Activated naive CD4-positive, alpha-beta T cell treated with anti-CD3 and anti-CD28 coated beads, Interleukin-2, amount 50 U/mL, for 24 hours (primary cell): ENCODE measurements at regions not wholly inside any gene's neighbourhood (a gene's known extent, or its start where the extent isn't known, plus 50 kb on each side); places are given as distances from the start of the nearest gene placed in this dataset.

ENCODE experiments used
- H3K27ac Mint-ChIP-seq: one replicate; pipeline ENCODE4 v1.8.0; 2021; ENCODE audit warnings: mild to moderate bottlenecking, mixed read lengths
- H3K27me3 Mint-ChIP-seq: one replicate; pipeline ENCODE4 v1.8.0; 2021; ENCODE audit warnings: mixed read lengths
- H3K36me3 Mint-ChIP-seq: one replicate; pipeline ENCODE4 v1.8.0; 2021; ENCODE audit warnings: mixed read lengths
- H3K4me1 Mint-ChIP-seq: one replicate; pipeline ENCODE4 v1.8.0; 2021; ENCODE audit warnings: mixed read lengths
- H3K4me3 Mint-ChIP-seq: one replicate; pipeline ENCODE4 v1.8.0; 2021; ENCODE audit warnings: mild to moderate bottlenecking, mixed read lengths
- H3K9me3 Mint-ChIP-seq: one replicate; pipeline ENCODE4 v1.8.0; 2021; ENCODE audit warnings: mixed read lengths

- Mint-ChIP-seq H3K36me3 (no peaks in the 10 kb centered on the region), H3K9me3 (no peaks in the 10 kb centered on the region)
These were observed 50.2 kb upstream of the AKR1E2 start for GRCh38 chr10:4775808-4776207.

DNA sequence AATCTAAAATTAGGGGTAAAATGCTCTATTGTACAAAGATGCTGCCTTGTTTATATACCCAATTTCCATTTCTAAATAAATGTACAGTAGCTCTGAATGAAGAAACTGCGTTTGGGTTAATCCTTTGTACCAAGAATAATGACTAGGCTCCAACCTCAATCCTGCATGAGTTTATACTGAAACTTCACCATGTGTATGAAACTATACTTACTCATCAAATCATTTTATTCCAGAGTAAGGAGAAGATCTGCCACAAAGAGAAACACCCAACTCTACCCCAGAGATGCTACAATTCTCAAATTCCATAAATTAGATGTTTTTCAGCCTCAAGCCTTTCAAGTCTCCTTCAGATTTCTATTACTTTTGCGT is 53.8 kb upstream of the AKR1E2 start:
- Mint-ChIP-seq H3K4me3 (no peak overlapping the region), H3K36me3 (no peaks in the 10 kb centered on the region), H3K27ac (no peak overlapping the region), H3K4me1 (no peaks in the 10 kb centered on the region), H3K9me3 (no peaks in the 10 kb centered on the region), H3K27me3 (peaks cover 18% of the 10 kb centered on the region)

More at GRCh38 chr10:4775808-4776207, 50.2 kb upstream of the AKR1E2 start:
- Mint-ChIP-seq H3K27me3 (peaks cover 23% of the 10 kb centered on the region), H3K4me1 (no peaks in the 10 kb centered on the region), H3K27ac (peak overlapping the region; percentile 69), H3K4me3 (no peak overlapping the region)

DNA sequence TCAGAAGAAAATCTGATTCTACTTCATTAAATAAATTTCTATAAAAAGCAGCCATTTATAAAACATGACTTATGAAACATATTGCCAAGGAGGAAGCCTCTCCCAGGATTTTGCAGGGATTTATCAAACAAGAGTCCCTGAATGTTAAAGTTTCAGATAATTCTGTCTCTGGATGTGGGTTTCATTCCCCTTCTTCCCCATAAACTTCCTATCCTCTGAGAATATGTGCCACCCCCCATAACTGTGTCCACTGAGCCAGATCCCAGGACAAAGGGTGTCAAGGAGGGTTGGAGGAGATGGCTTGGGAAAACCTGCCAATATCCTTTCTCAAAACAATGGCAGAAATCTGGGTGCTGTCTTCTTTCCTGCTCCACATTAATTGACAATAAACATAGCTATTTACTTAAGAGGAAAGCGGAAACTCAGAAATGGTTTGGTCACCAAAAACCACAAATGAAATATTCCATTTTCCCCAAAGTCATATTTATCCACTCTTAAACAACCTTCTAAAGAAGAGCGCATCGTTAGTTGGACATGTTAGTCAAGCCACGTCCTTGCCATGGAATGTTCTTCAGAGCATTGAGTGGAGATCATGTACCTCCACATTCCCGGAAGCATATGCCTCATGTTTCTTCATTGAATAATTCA is 54.3 kb upstream of the AKR1E2 start:
- Mint-ChIP-seq H3K27ac (no peak overlapping the region), H3K36me3 (no peaks in the 10 kb centered on the region), H3K27me3 (peaks cover 19% of the 10 kb centered on the region), H3K9me3 (no peaks in the 10 kb centered on the region), H3K4me1 (no peaks in the 10 kb centered on the region), H3K4me3 (no peak overlapping the region)

DNA sequence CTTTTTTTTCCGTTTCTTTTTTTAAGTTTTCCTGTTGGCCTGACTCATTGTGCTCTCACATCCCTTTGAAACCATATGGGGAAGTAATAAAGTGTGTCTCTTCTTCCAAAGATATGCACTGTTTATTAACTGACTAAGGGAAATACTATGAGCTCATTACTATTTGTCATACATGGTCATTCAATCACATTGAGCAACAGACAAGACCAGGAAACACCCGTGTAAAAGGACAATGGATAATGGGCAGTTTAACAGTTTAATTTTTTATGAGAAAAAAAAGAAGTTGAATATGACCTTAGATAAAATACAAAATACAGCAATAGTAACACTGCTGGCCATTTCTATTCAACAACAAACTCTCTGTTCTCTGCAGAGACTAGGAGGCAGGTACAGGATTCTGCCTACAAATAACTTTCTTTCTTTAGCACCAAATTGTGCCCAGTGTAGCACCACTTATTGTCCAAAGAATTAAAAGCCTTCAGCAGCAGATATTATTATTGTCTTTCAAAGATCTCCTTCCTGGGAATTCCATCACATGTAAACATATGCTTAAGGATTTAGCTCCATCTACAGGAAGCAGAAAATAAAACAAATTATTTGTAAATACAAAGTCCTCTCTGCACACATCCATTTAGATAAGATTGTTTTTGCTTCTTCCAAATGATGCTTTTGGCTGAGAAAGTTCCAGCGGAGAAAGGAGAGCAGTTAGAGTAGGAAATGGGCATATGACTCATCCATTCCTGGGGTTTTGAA is 55.0 kb upstream of the AKR1E2 start:
- no peak overlapping the region for H3K27ac Mint-ChIP-seq
- no peaks in the 10 kb centered on the region for H3K9me3 Mint-ChIP-seq
- H3K36me3 Mint-ChIP-seq = no peaks in the 10 kb centered on the region
- no peak overlapping the region for H3K4me3 Mint-ChIP-seq
- peaks cover 17% of the 10 kb centered on the region for H3K27me3 Mint-ChIP-seq
- H3K4me1 Mint-ChIP-seq = no peaks in the 10 kb centered on the region

- H3K36me3 Mint-ChIP-seq = no peaks in the 10 kb centered on the region
- H3K4me1 Mint-ChIP-seq = no peaks in the 10 kb centered on the region
- H3K27ac Mint-ChIP-seq = no peak overlapping the region
- no peak overlapping the region for H3K4me3 Mint-ChIP-seq
- peaks cover 12% of the 10 kb centered on the region for H3K27me3 Mint-ChIP-seq
- H3K9me3 Mint-ChIP-seq = no peaks in the 10 kb centered on the region
These were observed 57.6 kb upstream of the AKR1E2 start for GRCh38 chr10:4768416-4768815.

DNA sequence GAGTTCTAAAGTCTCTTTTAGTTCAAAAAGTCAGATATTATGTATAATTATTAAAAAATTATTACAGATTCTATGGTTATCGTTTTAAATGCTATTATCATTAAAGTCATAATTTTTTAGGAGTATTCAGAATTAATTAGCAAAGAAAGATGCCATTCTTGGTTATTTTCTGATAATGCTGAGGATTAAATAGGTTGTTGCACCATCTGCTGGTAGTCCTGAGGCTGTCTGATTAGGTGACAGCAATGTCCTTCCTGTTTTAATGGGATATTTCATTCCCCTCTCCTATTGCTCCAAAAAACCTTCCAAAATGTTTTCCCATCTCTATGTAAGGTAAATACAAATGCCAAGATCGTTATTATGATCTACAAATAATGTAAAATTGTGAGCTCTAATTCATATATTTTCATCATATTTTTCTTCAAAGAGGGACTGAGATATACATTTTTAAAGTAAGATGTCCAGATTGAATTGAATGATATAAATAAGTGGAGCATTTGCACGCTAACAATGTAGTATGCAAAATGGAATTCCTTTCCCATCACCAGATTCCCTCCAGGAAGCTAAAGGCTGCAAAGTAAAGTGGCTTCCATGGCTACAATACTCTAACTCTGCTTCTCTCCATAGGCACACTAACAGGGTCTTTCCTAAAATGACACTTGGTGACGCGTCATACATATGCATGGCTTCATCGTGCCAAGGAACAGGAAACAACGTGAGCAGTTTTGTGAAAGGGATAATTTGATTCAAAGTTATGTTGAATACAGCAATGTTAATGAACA is 58.8 kb upstream of the AKR1E2 start:
- Mint-ChIP-seq H3K4me1 (no peaks in the 10 kb centered on the region), H3K27me3 (peaks cover 7% of the 10 kb centered on the region), H3K36me3 (no peaks in the 10 kb centered on the region), H3K4me3 (no peak overlapping the region), H3K27ac (no peak overlapping the region), H3K9me3 (no peaks in the 10 kb centered on the region)

DNA sequence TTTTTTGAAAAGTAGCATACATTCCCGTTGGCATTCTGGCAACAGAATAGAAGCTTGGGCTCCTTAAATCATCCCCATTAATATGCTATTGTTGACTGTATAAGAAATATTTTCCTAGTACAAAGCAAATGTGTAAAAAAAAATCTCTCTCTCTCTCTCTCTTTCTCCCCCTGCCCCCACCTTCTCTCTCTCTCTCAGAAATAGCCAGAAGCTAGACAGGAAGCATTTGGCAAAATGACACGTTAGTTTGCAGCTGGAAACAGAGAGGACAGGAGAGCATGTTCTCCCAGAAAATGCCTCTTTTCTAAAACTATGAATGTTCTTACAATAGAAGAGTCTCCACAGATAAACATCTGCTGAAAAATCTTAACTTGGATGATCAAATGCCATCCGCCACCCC is 59.6 kb upstream of the AKR1E2 start:
- no peak overlapping the region for H3K27ac Mint-ChIP-seq
- H3K36me3 Mint-ChIP-seq = no peaks in the 10 kb centered on the region
- H3K4me3 Mint-ChIP-seq = no peak overlapping the region
- no peaks in the 10 kb centered on the region for H3K4me1 Mint-ChIP-seq
- peaks cover 7% of the 10 kb centered on the region for H3K27me3 Mint-ChIP-seq
- no peaks in the 10 kb centered on the region for H3K9me3 Mint-ChIP-seq

- Mint-ChIP-seq H3K27me3 (peaks cover 7% of the 10 kb centered on the region), H3K27ac (no peak overlapping the region), H3K4me3 (no peak overlapping the region), H3K36me3 (no peaks in the 10 kb centered on the region), H3K9me3 (no peaks in the 10 kb centered on the region), H3K4me1 (no peaks in the 10 kb centered on the region)
These were observed 60.6 kb upstream of the AKR1E2 start for GRCh38 chr10:4765428-4765827.

DNA sequence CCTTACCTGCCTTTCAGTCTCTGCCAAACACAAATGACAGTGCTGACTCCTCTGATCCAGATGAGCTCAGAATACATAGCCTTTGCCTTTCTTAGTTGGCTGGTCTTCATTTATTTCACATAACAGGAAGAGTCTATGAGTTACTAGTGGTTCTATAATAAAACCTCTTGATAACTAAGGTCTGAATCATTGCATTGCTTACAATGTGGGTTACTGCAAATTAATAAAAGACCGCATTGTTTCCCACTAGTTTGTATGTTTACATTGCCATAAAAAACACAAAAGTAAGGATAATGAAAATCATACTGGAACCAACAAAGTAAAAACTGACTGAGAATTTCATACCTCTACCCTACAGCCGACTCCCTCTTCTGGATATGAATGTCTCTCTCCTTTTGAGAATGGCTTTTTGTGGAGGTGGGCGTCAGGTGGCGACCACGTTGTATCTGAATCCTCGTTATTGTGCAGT is 62.0 kb upstream of the AKR1E2 start:
- Mint-ChIP-seq H3K36me3 (no peaks in the 10 kb centered on the region), H3K4me3 (no peak overlapping the region), H3K27me3 (peaks cover 8% of the 10 kb centered on the region), H3K4me1 (no peaks in the 10 kb centered on the region), H3K9me3 (no peaks in the 10 kb centered on the region), H3K27ac (no peak overlapping the region)

GRCh38 chr10:4763513-4763912 is 62.5 kb upstream of the AKR1E2 start:
- H3K36me3 Mint-ChIP-seq = no peaks in the 10 kb centered on the region
- H3K27me3 Mint-ChIP-seq = peaks cover 9% of the 10 kb centered on the region
- no peak overlapping the region for H3K4me3 Mint-ChIP-seq
- no peaks in the 10 kb centered on the region for H3K4me1 Mint-ChIP-seq
- no peaks in the 10 kb centered on the region for H3K9me3 Mint-ChIP-seq
- no peak overlapping the region for H3K27ac Mint-ChIP-seq

- Mint-ChIP-seq H3K4me1 (no peaks in the 10 kb centered on the region), H3K4me3 (no peak overlapping the region), H3K9me3 (no peaks in the 10 kb centered on the region), H3K27ac (no peak overlapping the region), H3K36me3 (no peaks in the 10 kb centered on the region), H3K27me3 (peaks cover 8% of the 10 kb centered on the region)
These were observed 67.8 kb upstream of the AKR1E2 start for GRCh38 chr10:4758256-4758655.

DNA sequence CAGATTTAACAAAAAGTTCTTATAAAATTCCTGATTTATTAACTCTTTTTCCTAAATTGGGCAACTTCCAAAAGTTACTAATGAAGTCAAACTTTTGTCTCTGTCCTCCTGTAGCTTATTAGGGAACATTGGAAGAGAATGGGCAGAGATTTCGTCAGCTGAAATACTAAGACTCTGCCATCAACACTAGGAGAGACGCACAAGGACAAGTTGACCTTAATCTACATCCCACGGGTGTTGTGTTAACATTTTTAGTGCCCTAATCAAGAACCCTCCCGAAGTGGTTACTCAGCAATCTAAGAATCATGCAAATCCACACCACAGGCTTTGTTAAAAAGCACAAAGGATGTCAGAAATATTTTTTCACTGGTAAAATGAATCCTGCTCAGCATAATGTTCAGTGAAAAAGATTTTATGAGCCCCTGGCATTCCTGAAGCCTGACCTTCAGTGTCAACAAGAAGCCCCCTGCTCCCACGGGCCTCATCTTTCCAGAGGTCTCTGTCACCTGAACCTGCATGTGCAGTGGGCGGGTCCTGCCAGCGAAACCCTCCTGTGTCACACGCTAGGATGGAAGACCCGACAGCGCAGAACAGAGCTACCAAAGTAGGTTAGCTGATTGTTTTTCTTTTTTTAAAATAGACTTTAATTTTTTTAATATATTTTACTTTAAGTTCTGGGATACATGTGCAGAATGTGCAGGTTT is 70.6 kb upstream of the AKR1E2 start:
- Mint-ChIP-seq H3K4me3 (no peak overlapping the region), H3K27me3 (peaks cover 10% of the 10 kb centered on the region), H3K9me3 (no peaks in the 10 kb centered on the region), H3K36me3 (no peaks in the 10 kb centered on the region), H3K27ac (no peak overlapping the region), H3K4me1 (no peaks in the 10 kb centered on the region)

DNA sequence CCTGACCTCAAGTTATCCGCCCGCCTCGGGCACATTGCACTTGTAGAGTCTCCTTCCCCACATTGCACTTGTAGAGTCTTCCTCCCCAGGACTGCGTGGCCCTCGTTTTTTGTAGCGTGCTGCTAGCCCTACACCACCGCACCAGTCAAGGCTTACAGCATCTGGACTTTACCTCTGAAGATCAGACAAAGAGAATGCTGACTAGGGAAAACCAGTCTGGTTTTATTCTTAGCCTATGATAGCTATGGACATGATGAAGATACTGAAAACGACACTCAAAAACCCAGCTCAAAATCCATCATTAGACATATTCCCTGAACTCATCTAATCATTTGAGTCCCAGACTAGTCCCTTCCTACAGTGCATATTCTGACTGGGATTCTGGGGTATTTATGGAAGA is 71.9 kb upstream of the AKR1E2 start:
- H3K4me1 Mint-ChIP-seq = no peaks in the 10 kb centered on the region
- peaks cover 13% of the 10 kb centered on the region for H3K27me3 Mint-ChIP-seq
- H3K27ac Mint-ChIP-seq = no peak overlapping the region
- H3K4me3 Mint-ChIP-seq = no peak overlapping the region
- H3K9me3 Mint-ChIP-seq = no peaks in the 10 kb centered on the region
- H3K36me3 Mint-ChIP-seq = no peaks in the 10 kb centered on the region

DNA sequence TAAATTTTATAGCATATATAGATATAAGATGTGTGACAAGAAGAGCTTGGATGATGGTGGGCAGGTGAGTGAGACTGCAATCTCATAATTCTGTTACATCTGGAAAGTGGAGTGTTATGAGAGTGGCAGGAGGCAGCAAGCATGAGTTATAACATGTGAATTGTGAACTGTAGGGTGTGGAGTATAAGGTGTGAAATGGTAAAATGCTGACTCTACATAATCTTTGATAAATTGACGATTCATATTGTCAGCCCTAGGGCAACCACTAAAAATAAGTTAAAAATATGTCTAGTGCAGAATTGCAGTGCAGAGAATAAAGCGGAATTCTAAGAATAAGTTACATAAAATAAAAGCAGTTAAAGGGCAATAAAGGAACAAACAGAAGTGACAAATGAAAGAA is 74.8 kb upstream of the AKR1E2 start:
- Mint-ChIP-seq H3K27ac (no peak overlapping the region), H3K27me3 (peaks cover 14% of the 10 kb centered on the region), H3K9me3 (no peaks in the 10 kb centered on the region), H3K4me1 (no peaks in the 10 kb centered on the region), H3K36me3 (no peaks in the 10 kb centered on the region), H3K4me3 (no peak overlapping the region)

DNA sequence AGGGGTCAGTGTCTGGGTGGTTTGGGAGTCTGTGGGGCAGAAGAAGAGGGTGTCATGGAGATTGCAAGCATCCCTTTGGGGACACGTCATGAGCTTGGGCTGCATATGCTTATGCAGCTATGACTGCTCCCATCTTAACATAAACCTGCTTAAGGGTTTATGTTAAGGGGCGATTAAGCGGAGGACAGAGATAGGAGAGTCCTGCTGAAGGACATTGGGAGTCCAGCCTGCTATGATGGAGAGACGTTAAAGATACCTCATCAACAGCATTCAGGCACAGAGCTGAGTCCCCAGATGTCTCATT is 76.8 kb upstream of the AKR1E2 start:
- H3K27ac Mint-ChIP-seq = no peak overlapping the region
- H3K4me1 Mint-ChIP-seq = no peaks in the 10 kb centered on the region
- no peaks in the 10 kb centered on the region for H3K9me3 Mint-ChIP-seq
- H3K27me3 Mint-ChIP-seq = peaks cover 13% of the 10 kb centered on the region
- H3K4me3 Mint-ChIP-seq = no peak overlapping the region
- H3K36me3 Mint-ChIP-seq = no peaks in the 10 kb centered on the region
